ENCODE measurements at regions not wholly inside any gene's neighbourhood (a gene's known extent, or its start where the extent isn't known, plus 50 kb on each side); places are given as distances from the start of the nearest gene placed in this dataset.

GRCh38 chr6:9795880-9796279 lies 619.0 kb downstream of the TFAP2A start:
- no peak for TF ChIP-seq CTCF (IDR thresholded peaks at IDR 0.05)
- no peak for TF ChIP-seq POLR2A (IDR thresholded peaks at IDR 0.05)
